ENCODE measurements at regions not wholly inside any gene's neighbourhood (a gene's known extent, or its start where the extent isn't known, plus 50 kb on each side); places are given as distances from the start of the nearest gene placed in this dataset.

- no peaks in the 10 kb centered on the region for H3K4me1 ChIP-seq
- no peaks in the 10 kb centered on the region for H3K36me3 ChIP-seq
- H3K27ac ChIP-seq (replicated peaks): no peak overlapping the region
- no peak for TF ChIP-seq CTCF (IDR thresholded peaks at IDR 0.05; ENCODE audit: borderline replicate concordance)
- intact Hi-C loops (cut with micrococcal nuclease): no loop called here
- no peaks in the 10 kb centered on the region for H3K9me3 ChIP-seq (replicated peaks)
- DNase-seq: no peak
- no peaks in the 10 kb centered on the region for H3K27me3 ChIP-seq (ENCODE audit: low read depth)
- H3K4me3 ChIP-seq: no peak overlapping the region
Measured at GRCh38 chr1:104852151-104852550, 1102.5 kb downstream of the AMY1C start.

- Histone ChIP-seq H3K9me3 (replicated peaks) (no peaks in the 10 kb centered on the region), H3K27ac (replicated peaks) (no peak overlapping the region), H3K27me3 (ENCODE audit: low read depth) (no peaks in the 10 kb centered on the region), H3K4me1 (no peaks in the 10 kb centered on the region), H3K4me3 (no peak overlapping the region), H3K36me3 (no peaks in the 10 kb centered on the region)
- intact Hi-C loops (cut with micrococcal nuclease): no loop called here
- no peak for TF ChIP-seq CTCF (IDR thresholded peaks at IDR 0.05; ENCODE audit: borderline replicate concordance)
- DNase-seq: no peak
Measured at GRCh38 chr1:104853276-104853675, 1103.6 kb downstream of the AMY1C start.

GRCh38 chr1:104854529-104854928 is 1104.8 kb downstream of the AMY1C start:
- no peak for TF ChIP-seq CTCF (IDR thresholded peaks at IDR 0.05; ENCODE audit: borderline replicate concordance)
- Histone ChIP-seq H3K27me3 (ENCODE audit: low read depth) (no peaks in the 10 kb centered on the region), H3K9me3 (replicated peaks) (no peaks in the 10 kb centered on the region), H3K4me3 (no peak overlapping the region), H3K4me1 (no peaks in the 10 kb centered on the region), H3K27ac (replicated peaks) (no peak overlapping the region), H3K36me3 (no peaks in the 10 kb centered on the region)
- no peak for DNase-seq
- intact Hi-C loops (cut with micrococcal nuclease): no loop called here

GRCh38 chr1:104855550-104855949 is 1105.9 kb downstream of the AMY1C start:
- no peak overlapping the region for H3K4me3 ChIP-seq
- intact Hi-C loops (cut with micrococcal nuclease): no loop called here
- no peaks in the 10 kb centered on the region for H3K36me3 ChIP-seq
- no peak overlapping the region for H3K27ac ChIP-seq (replicated peaks)
- no peaks in the 10 kb centered on the region for H3K9me3 ChIP-seq (replicated peaks)
- H3K4me1 ChIP-seq: no peaks in the 10 kb centered on the region
- no peaks in the 10 kb centered on the region for H3K27me3 ChIP-seq (ENCODE audit: low read depth)
- DNase-seq: no peak
- no peak for TF ChIP-seq CTCF (IDR thresholded peaks at IDR 0.05; ENCODE audit: borderline replicate concordance)

GRCh38 chr1:104856091-104856490 is 1106.4 kb downstream of the AMY1C start:
- Histone ChIP-seq H3K36me3 (no peaks in the 10 kb centered on the region), H3K9me3 (replicated peaks) (no peaks in the 10 kb centered on the region), H3K4me3 (no peak overlapping the region), H3K27me3 (ENCODE audit: low read depth) (no peaks in the 10 kb centered on the region), H3K4me1 (no peaks in the 10 kb centered on the region), H3K27ac (replicated peaks) (no peak overlapping the region)
- DNase-seq: no peak
- no peak for TF ChIP-seq CTCF (IDR thresholded peaks at IDR 0.05; ENCODE audit: borderline replicate concordance)
- intact Hi-C loops (cut with micrococcal nuclease): no loop called here

GRCh38 chr1:104856518-104856917 is 1106.8 kb downstream of the AMY1C start:
- intact Hi-C loops (cut with micrococcal nuclease): no loop called here
- Histone ChIP-seq H3K36me3 (no peaks in the 10 kb centered on the region), H3K27me3 (ENCODE audit: low read depth) (no peaks in the 10 kb centered on the region), H3K27ac (replicated peaks) (no peak overlapping the region), H3K9me3 (replicated peaks) (no peaks in the 10 kb centered on the region), H3K4me3 (no peak overlapping the region), H3K4me1 (no peaks in the 10 kb centered on the region)
- DNase-seq: no peak
- TF ChIP-seq CTCF (IDR thresholded peaks at IDR 0.05; ENCODE audit: borderline replicate concordance): no peak

All from left ventricle myocardium inferior (tissue), 1 donor.